H1 (cell line): ENCODE measurements at regions not wholly inside any gene's neighbourhood (a gene's known extent, or its start where the extent isn't known, plus 50 kb on each side); places are given as distances from the start of the nearest gene placed in this dataset.

Experiments used
- CBX5 ChIP-seq: fragments of 300-800, 300-1000 bp; sonication (generic); IDR thresholded peaks from 2 replicates; pipeline ENCODE4 v1.7.1; 2016; ENCODE audit warnings: antibody characterized with exemption, low read length, low read depth
- TF ChIP-seq, protein P1 (sequence below): fragments of 300-600 bp; sonication (generic); IDR thresholded peaks from 2 replicates; pipeline ENCODE4 v1.7.1; 2012; ENCODE audit warnings: low read length, moderate library complexity, mild to moderate bottlenecking, inconsistent platforms; ENCODE audit not compliant: insufficient replicate concordance

DNA sequence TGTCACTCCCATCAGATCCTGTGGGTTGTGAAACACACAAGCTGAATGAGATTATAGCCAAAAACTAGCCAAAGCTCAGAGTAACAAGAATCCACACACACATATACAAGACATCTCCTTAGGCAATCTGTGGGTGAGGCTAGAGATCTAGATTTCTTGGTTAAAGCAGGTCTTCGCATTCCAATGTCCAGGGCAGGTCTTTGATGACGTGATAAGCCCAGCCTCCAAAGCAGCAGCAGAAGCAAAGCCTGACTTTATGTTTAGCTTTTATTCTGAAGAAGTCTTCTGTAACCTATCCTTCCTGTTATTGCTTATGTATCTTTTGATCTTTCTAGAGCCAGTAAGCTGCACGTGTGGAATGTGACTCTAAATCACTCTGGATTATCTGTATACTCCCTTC is 199.1 kb upstream of the SLC30A5 start (continued):
- TF ChIP-seq, protein P1, sequence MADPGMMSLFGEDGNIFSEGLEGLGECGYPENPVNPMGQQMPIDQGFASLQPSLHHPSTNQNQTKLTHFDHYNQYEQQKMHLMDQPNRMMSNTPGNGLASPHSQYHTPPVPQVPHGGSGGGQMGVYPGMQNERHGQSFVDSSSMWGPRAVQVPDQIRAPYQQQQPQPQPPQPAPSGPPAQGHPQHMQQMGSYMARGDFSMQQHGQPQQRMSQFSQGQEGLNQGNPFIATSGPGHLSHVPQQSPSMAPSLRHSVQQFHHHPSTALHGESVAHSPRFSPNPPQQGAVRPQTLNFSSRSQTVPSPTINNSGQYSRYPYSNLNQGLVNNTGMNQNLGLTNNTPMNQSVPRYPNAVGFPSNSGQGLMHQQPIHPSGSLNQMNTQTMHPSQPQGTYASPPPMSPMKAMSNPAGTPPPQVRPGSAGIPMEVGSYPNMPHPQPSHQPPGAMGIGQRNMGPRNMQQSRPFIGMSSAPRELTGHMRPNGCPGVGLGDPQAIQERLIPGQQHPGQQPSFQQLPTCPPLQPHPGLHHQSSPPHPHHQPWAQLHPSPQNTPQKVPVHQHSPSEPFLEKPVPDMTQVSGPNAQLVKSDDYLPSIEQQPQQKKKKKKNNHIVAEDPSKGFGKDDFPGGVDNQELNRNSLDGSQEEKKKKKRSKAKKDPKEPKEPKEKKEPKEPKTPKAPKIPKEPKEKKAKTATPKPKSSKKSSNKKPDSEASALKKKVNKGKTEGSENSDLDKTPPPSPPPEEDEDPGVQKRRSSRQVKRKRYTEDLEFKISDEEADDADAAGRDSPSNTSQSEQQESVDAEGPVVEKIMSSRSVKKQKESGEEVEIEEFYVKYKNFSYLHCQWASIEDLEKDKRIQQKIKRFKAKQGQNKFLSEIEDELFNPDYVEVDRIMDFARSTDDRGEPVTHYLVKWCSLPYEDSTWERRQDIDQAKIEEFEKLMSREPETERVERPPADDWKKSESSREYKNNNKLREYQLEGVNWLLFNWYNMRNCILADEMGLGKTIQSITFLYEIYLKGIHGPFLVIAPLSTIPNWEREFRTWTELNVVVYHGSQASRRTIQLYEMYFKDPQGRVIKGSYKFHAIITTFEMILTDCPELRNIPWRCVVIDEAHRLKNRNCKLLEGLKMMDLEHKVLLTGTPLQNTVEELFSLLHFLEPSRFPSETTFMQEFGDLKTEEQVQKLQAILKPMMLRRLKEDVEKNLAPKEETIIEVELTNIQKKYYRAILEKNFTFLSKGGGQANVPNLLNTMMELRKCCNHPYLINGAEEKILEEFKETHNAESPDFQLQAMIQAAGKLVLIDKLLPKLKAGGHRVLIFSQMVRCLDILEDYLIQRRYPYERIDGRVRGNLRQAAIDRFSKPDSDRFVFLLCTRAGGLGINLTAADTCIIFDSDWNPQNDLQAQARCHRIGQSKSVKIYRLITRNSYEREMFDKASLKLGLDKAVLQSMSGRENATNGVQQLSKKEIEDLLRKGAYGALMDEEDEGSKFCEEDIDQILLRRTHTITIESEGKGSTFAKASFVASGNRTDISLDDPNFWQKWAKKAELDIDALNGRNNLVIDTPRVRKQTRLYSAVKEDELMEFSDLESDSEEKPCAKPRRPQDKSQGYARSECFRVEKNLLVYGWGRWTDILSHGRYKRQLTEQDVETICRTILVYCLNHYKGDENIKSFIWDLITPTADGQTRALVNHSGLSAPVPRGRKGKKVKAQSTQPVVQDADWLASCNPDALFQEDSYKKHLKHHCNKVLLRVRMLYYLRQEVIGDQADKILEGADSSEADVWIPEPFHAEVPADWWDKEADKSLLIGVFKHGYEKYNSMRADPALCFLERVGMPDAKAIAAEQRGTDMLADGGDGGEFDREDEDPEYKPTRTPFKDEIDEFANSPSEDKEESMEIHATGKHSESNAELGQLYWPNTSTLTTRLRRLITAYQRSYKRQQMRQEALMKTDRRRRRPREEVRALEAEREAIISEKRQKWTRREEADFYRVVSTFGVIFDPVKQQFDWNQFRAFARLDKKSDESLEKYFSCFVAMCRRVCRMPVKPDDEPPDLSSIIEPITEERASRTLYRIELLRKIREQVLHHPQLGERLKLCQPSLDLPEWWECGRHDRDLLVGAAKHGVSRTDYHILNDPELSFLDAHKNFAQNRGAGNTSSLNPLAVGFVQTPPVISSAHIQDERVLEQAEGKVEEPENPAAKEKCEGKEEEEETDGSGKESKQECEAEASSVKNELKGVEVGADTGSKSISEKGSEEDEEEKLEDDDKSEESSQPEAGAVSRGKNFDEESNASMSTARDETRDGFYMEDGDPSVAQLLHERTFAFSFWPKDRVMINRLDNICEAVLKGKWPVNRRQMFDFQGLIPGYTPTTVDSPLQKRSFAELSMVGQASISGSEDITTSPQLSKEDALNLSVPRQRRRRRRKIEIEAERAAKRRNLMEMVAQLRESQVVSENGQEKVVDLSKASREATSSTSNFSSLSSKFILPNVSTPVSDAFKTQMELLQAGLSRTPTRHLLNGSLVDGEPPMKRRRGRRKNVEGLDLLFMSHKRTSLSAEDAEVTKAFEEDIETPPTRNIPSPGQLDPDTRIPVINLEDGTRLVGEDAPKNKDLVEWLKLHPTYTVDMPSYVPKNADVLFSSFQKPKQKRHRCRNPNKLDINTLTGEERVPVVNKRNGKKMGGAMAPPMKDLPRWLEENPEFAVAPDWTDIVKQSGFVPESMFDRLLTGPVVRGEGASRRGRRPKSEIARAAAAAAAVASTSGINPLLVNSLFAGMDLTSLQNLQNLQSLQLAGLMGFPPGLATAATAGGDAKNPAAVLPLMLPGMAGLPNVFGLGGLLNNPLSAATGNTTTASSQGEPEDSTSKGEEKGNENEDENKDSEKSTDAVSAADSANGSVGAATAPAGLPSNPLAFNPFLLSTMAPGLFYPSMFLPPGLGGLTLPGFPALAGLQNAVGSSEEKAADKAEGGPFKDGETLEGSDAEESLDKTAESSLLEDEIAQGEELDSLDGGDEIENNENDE = no peak
- TF ChIP-seq CBX5 = no peak
